ENCODE measurements at regions not wholly inside any gene's neighbourhood (a gene's known extent, or its start where the extent isn't known, plus 50 kb on each side); places are given as distances from the start of the nearest gene placed in this dataset.

DNA sequence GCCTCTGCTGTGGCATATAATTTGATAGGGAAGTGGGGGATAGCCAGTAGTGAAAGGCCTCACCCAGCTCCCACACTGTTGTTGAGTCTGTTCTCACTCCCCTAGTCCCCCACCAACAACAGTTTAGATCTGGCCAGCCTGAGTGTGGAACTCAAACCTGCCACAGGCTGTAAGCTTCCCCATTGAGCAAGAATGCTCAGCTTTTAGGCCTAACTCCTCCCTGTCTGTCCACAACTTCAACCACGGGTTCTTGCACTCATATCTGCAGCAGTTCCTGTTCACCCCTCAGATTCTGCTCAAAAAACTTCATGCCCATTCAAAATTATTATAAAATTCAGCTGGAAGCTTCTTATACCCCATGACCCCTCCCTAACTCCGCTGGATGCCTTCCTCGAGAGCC is 975.1 kb downstream of the NSUN3 start:
- TF ChIP-seq, protein P1, sequence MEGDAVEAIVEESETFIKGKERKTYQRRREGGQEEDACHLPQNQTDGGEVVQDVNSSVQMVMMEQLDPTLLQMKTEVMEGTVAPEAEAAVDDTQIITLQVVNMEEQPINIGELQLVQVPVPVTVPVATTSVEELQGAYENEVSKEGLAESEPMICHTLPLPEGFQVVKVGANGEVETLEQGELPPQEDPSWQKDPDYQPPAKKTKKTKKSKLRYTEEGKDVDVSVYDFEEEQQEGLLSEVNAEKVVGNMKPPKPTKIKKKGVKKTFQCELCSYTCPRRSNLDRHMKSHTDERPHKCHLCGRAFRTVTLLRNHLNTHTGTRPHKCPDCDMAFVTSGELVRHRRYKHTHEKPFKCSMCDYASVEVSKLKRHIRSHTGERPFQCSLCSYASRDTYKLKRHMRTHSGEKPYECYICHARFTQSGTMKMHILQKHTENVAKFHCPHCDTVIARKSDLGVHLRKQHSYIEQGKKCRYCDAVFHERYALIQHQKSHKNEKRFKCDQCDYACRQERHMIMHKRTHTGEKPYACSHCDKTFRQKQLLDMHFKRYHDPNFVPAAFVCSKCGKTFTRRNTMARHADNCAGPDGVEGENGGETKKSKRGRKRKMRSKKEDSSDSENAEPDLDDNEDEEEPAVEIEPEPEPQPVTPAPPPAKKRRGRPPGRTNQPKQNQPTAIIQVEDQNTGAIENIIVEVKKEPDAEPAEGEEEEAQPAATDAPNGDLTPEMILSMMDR (IDR thresholded peaks at IDR 0.05): no peak
- no peak for TF ChIP-seq POLR2AphosphoS5 (IDR thresholded peaks at IDR 0.05)
